ENCODE measurements at regions not wholly inside any gene's neighbourhood (a gene's known extent, or its start where the extent isn't known, plus 50 kb on each side); places are given as distances from the start of the nearest gene placed in this dataset.
"Not testable (repeated sequence)": the region's sequence is repeated elsewhere in the genome, so short reads cannot be mapped to it uniquely, and the experiment has no call there.

DNA sequence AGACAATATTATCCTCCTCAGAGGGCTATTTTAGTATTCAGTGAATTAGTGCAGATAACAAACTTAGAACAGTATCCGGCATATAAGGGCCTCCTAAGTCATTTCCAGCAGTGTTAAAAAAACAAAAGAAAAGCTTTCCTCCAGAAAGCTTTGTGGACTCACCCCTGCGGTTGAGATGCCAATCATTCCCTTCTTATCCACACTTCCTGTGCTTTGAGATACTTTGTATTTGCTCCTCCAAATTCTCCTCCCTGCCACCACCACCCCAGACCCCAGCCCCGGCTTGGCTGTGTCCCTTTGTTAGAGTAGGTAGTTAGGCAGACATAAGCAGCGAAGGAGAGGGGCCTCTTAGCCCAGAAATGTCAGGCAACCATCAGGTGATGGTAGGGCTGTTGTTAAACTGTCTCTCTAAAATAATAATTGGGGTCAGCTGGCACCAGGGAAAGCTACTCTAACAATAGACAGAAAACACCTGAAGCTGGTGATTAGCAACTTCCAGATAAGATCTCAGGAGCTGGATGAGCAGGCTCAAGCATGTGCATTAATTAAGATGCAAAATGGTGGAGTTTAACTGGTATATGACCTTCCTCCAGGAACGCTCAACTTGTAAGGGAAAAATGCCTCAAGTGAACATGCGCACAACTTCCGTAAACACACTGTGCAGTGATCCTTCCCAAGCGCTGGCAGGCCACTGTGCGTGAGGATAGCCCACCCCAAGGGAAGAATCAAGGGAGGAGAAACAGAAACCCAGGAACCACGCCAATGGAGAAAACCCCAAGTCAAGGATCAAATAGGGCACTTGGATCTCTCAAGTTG lies 152.1 kb upstream of the EEA1 start:
- DNase-seq = no peak

DNA sequence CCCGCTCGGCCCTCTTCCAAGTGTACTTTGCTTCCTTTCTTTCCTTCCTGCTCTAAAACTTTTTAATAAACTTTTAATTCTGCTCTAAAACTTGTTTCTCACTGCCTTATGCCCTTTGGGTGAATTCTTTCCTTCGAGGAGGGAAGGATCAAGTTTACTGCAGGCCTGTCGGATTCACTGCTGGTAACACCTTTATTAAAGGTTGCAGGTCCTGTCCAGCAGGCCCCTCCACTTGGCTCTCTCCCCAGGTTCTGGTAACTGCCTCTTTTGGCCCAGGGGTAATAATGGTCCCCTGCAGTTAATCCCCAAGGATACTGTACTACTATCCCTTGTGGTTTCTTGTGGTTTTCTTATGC lies 152.7 kb upstream of the EEA1 start:
- DNase-seq = no peak

DNA sequence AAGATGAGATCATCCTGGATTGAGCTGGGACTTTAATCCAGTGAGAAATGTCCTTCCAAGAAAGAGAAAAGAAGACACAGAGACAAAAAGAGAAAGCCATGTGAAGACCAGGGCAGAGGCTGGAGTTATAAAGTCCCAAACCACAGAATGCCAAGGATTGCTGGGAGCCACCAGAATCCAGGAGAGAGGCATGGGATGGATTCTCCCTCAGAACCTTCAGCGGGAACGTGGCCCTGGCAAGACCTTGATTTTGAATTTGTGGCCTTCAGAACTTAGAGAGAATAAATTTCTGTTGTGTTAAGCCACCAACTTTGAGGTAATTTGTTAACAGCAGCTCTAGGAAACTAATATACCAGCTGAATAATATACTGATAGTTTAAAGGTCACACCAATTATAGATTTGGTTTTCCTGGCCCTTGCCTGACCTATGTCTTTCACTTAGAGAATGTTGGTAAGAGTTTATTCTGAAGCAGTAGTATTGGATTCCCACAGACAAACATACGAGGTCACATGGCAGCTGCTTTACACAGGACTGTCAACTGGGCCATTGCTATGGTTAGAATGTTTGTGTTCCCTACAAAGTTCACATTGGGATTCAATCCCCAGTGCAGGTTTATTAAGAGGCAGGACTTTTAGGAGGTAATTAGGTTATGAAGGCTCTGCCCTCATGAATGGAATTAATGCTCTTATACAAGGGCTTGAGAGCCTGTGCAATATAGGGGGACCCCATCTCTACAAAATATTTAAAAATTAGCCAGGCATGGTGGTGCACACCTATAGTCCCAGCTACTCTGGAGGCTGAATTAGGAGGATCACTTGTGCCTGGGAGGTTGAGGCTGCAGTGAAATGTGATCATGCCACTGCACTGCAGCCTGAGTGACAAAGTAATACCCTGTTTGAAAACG lies 156.5 kb upstream of the EEA1 start:
- no peak for DNase-seq

DNA sequence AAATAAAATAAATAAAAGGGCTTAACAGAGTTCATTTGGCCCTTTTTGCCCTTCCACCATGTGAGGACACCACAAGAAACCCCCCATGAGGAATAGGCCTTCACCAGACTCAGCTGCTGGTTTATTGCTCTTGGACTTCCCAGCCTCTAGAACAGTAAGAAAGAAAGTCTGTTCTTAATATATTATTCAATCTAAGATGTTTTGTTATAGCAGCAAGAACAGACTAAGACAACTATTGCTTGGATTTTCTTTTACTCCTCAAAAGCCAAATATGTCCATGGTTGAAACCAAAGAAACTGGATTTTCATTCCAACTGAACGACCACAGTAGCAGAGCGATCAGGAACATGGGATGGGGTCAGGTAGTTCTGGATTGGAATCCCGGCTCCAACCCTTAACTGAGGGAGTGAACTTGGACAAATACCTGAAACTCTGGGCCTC lies 157.2 kb upstream of the EEA1 start:
- no peak for DNase-seq

DNA sequence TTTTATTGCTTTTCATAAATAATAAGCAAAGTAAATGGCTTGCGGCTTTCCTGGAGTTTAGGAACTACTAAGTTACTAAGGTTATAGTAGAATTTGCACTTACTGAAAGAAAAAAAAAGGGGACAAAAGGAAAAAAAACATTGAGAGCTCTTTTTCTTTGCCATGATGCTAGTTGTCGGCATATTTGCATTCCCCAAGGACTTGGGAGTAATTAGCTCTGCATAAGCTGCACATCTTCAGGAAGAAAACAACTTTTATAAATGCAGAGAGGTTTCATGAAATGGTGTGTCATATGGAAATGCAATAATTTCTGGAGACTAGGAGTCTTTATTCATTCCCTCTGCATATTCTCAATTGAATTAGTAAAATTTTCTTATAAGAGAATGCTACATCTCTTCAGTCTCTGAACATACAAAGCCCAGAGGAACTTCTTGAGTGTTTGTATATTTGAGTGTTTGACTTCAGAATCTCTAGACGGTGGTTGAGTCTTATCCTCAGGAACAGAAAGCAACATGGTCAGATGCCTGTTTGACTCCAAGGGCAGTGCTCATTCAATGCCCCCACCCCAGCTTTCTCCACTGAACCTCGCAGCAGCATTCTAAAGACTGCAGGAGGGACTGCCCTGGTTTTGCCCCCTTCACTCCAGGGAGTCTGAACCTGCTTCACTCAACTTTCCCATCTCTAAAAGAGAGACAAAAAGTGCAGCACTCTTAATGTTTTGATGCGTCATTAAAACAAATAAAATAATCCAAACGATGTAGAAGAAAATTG lies 158.9 kb upstream of the EEA1 start:
- no peak for DNase-seq

DNA sequence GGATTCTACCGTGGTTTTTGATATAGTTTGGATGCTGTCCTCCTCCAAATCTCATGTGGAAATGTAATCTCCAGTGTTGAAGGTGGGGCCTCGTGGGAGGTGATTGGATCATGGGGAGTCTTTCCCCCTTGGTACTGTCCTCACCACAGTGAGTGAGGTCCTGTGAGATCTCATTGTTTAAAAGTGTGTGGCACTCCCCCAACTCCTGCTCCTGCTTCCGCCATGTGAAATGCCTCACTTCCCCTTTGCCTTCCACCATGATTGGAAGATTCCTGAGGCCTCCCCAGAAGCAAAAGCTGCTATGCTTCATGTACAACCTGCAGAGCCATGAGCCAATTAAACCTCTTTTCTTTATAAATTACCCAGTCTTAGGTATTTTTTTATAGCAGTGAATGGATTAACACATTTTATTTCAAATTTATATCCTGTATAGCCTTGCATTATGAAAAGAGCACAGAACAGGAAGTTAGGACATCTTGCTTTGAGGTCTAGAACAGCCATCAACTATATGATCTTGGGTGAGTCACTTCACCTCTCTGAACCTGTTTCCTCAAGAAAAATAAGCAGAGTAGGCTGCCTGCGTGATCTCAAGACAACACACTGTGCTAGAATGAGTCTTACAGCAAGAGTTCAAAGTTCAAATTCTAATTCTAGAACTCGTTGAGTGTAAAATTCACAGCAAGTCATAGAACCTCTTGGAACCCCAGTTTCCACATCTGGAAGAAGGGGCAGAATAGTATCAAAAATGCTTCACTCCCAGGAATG lies 160.9 kb upstream of the EEA1 start:
- no peak for DNase-seq

DNA sequence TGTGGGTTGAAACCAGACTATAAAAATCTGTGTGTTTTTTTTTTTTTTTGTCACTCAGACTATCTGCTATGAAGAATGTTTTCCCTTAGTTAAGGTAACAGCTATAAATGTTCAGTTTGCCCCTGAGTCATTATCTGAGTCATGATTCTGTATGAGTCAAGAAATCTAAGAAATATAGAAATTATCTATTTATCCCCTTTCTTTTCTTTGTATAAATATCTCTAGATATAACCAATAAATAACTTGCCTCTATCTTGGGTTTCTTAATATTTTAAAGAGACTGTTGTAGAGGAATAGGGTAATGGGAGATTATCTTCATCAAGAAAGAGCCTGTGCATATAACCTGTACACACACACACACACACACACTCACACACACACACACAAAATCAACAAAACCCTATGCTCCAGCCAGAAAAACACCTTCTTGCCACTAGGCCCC lies 161.7 kb upstream of the EEA1 start:
- DNase-seq = no peak

DNA sequence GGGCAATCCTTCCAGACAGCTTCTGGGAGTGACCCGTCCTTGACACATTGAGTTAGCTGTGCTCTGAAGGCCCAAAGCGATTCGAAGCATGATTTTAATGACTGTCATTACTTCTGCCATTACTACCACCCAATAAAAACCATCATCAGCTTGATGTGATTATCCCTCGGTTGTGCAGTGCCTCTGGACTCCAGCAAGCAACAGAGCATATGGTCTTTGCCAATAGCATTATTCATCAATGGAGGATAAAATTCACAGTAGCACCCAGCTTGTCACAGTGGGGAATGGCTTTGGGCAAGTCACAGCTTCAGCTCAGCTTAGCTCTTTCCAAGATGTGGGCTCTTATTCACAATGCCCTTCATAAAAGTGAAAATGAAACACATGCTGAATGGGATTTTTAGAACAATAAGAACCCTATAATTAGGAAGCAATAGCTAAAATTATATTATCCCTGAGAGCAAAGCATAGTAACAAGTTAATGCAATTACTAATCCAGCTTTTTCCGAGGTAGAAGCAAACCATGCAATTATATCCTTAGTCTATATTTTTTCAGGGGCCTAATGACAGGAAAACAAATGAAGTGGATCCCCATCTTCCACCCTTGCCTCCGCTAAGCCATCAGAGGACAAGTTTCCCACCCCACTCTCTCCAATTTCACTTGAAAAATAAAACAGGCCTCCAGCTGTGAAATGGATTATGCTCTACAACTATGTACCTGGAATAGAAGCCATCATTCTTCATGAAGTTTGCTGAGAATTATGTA lies 163.0 kb upstream of the EEA1 start:
- no peak for DNase-seq

DNA sequence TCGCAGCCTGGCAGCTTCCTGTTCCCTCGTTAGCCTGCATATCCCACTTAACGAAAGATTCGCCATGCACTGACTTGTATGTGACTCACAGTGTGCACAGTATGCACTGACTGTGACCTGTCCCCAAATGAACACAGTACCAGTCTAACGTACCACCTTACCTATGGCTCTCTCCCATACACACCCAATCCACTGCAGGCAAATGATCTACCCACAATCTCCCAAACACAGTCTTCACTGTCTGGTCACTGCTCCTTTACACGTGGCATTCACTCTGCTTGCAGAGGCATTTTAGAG lies 163.5 kb upstream of the EEA1 start:
- no peak for DNase-seq

DNA sequence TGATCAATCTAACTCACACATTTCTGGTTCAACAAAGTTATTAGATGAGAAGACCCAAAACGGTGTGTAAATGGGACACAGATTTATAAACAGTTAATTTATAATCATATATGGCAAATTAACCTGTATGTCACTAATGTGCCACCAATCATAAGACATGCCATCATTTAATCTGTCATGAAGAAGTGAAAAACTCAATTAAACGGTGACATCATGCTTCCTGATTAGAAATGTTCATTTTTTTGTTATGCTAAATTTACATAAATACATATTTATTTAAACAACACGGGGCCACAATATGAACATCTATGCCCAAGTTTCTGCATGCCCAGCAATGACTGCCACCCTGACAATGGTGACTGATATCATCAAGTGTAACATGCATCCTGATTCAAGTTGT lies 164.1 kb upstream of the EEA1 start:
- DNase-seq = no peak

DNA sequence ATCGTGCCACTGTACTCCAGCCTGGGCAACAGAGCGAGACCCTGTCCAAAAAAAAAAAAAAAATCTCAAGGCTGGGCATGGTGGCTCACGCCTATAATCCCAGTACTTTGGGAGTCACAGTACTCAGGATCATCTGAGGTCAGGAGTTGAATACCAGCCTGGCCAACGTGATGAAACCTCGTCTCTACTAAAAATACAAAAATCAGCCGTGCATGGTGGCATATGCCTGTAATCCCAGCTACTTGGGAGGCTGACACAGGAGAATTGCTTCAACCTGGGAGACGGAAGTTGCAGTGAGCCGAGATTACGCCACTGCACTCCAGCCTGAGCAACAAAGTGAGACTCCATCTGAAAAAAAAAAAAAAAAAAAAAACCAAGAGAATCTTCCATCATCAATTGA lies 165.1 kb upstream of the EEA1 start:
- not testable (repeated sequence) for DNase-seq

DNA sequence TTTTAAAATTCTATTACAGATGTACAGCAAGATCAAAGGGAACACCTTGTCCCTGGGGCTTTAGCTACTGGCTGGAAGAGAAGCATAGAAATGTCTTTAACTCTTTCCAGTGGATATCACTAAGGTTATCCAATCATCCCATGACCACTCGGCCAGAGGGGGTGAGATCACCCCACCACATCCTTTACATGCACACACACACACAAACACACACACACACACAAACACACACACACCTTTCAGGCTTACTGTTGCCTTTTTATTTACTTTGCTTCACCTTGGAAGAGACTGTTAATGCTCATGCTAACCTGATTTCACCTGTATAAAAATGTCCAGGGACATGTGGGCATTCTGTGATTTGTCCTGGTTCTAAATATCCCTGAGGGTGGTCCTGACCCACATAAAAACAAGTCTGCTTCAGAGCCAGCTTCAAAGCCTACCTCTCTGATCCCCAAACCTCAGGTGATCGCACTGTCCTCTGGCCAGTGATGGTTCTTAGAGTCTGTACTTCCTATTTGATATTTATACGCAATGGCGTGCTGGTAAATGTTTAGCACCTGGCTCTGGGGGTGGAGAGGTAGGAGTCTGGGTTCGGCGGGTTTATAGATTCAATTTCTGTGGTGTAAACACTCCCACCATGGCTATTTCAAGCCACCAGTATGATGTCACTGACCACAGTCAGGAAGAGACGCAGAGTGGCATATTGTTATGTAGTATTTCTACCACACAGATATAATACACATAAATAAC lies 166.1 kb upstream of the EEA1 start:
- DNase-seq = no peak

DNA sequence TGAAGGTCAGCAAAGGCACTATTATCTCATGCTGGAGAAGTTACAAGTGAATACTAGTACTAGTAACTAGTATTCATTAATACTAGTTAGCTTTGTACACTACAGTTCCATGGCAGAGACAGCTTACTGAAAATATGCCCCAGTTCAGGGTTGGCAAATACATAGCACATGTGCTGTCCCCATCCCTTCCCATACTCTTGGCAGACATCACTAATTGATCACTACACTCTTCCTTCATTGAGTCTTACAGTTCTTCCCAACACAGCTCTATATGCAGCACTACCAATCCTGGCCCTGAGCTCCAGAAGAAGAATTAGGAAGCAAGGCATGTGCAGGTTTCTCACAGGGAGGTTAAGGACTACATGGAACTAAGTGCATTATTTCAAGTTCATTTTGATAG lies 168.3 kb upstream of the EEA1 start:
- DNase-seq = no peak

DNA sequence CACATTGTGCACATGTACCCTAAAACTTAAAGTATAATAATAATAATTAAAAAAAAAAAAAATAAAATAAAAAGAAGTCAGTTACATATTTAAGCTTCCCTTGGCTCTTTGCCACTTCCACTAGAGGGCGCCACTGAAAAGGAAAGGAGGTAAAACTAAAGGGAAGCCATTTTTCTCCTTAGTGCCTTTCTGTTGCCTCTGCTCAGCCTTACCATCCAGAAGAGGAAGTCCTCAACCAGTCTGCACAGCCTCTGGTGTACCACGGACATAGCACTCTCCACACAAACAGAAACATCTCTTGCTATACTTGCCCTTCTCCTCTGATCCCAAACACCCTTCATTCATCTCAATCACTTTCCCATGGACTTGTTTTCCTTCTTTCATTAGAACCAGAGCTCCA lies 169.0 kb upstream of the EEA1 start:
- peak; percentile 53 for DNase-seq

DNA sequence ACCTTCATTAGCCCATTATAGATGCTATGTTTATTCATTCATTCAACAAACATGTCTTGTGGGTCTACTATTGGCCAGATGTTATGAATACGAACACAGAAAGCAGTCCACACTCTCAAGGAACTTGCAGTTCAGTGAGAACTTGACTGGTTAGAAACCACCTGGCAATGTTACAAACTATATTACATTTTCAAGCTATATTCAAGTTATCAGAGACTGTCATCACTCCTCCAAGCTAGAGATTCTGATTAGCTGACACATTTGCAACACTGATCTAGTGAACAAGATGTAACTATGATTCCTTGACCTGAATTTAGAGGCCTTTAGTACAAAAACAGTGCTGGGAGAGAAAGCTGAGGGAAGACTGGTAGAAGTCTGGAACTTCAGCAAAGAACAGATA lies 170.7 kb upstream of the EEA1 start:
- no peak for DNase-seq

DNA sequence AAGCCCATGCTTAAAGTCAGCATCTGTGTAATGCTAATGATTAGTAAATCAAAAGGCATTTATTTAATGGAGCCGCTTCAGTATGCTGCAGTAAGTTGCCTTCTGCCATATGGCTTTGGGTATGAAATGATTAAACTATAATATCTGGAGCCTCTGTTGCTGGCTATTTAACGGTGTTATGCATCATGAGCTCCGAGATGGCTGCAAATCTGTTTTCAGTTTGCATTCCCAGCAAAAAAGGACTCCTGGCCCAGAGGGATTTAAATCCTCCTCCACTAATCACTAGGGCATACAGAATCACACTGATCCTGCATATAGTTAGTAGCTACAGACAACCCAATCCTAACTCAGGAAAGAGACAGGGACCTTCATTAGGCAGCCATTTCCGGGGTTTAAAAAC lies 171.5 kb upstream of the EEA1 start:
- DNase-seq = no peak

DNA sequence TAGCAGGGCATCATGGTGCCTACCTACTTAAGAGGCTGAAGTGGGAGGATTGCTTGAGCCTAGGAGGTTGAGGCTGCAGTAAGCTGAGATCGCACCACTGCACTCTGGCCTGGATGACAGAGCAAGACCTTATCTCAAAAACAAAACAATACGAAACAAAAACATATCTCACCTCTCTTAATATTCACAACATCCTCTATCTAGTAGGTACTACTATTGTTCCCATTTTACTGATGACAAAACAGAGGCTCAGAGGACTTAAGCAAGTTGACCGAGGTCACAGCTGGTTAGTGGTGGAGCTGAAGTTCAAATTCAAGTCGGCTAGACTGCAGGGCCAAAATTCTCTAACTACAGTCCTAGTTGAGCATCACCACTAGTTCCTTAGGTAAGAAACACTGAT lies 172.3 kb upstream of the EEA1 start:
- DNase-seq = no peak

DNA sequence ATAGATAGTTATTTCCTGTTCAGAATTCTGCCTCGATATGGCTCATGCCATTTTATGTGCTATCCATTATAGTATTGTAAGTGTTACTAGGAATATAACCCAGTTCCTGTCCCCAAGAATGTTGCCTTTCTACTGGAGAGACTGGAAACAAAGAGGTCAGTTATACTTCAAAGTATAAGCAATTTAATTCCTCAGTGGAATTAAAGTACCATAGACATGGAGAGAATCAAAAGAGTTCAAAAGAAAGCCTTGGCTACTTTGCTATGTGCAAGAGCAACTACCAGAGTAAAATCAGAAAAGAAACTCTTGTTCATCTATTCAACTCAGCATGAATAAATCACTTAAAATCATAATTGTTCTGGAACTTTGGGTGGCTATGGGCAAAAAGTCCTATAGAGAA lies 173.2 kb upstream of the EEA1 start:
- no peak for DNase-seq

DNA sequence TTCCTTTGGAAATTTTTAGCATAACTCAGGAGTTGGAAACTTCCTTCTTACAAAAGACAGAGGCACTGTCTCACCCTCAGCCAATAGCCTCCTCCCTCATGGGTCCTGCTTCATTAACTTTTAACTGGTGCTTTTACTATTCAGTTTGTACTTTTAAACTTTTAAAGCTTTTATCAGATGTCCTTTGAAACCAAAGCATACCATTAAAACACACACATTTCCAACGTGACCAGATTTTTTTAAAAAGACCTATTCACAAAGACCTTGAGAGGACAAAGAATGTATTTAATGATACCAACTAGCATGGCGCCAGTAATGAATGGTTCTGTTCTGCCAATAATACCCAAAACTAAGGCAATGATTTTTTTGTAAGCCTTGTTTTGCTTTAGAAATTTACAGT lies 173.6 kb upstream of the EEA1 start:
- no peak for DNase-seq

DNA sequence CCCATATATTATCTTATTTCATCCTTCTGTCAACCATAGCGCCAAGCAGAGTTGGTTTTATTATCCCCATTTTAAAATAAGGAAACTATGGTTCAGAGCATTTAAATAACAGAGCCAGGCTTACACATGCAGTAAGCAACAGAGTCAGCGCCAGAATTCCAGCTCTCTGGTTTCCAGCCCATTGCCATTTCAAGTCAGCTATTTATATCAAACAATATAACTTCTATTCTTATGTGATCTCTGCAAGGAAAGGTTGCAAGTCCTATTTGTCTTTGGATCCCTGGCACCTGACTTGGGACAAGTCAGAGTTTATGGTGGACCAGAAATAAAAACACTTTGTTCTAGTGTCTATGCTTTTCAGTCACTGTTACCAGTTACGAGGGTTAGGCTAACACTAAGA lies 174.1 kb upstream of the EEA1 start:
- no peak for DNase-seq

DNA sequence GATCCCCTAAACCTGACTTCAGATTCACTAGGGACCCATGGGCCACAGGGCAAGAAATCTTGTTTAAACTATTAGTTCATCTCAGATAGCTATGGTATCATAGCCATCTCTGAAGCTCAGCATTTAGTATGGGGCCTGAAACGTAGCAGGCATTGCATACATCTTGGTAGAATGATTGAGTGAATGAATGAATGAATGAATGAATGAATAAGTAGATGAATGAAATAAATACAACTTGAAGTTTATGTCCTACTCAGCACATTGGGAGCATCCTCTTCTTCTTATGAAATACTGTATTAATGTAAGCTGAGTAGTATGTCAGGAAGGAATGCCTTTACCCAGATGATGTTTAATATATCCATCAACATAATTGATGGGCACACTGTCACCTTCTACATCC lies 175.4 kb upstream of the EEA1 start:
- DNase-seq = no peak
